Keratinocyte (primary cell): ENCODE measurements at regions not wholly inside any gene's neighbourhood (a gene's known extent, or its start where the extent isn't known, plus 50 kb on each side); places are given as distances from the start of the nearest gene placed in this dataset.

Experiments used
- DNase-seq: peaks from one replicate; pipeline ENCODE4 v3.0.0-alpha.2; 2011; ENCODE audit warnings: low read depth, missing footprints, low spot score
- FAIRE-seq: peaks from 2 replicates; lab custom pipeline; 2011; peaks lifted over from hg19 to GRCh38; lab: Jason Lieb, UNC
- H2AFZ ChIP-seq: 2 replicates; pipeline ENCODE4 v1.6.0; 2012; ENCODE audit warnings: low read length, control low read depth, inconsistent platforms; ENCODE audit not compliant: control insufficient read depth
- H3K27ac ChIP-seq: 2 replicates; pipeline ENCODE4 v1.5.1; 2011; ENCODE audit warnings: low read length; ENCODE audit not compliant: control insufficient read depth, insufficient read depth
- H3K27me3 ChIP-seq: 3 replicates; pipeline ENCODE4 v1.6.0; 2011; ENCODE audit warnings: low read length; ENCODE audit not compliant: control insufficient read depth, insufficient read depth; ENCODE audit errors: extremely low read depth
- H3K36me3 ChIP-seq, 2 experiments: 2 replicates in 1 of 2; 3 replicates in 1 of 2; pipeline ENCODE4 v1.5.1; 2011; ENCODE audit warnings: low read length in 2 of 2, mild to moderate bottlenecking in 1 of 2; ENCODE audit not compliant: control insufficient read depth in 2 of 2, insufficient read depth in 2 of 2; ENCODE audit errors: extremely low read depth in 1 of 2
- H3K4me1 ChIP-seq: 3 replicates; pipeline ENCODE4 v1.5.1; 2011; ENCODE audit warnings: low read length; ENCODE audit not compliant: control insufficient read depth, insufficient read depth; ENCODE audit errors: extremely low read depth
- H3K4me2 ChIP-seq: 3 replicates; pipeline ENCODE4 v1.6.0; 2011; ENCODE audit warnings: low read depth, low read length; ENCODE audit not compliant: control insufficient read depth, insufficient read depth; ENCODE audit errors: extremely low read depth
- H3K4me3 ChIP-seq, 3 experiments: fragments of 200-600 bp in 1 of 3; sonication (generic) in 1 of 3; 2 replicates in 2 of 3; 3 replicates in 1 of 3; pipeline ENCODE4 v1.5.1; 2011 to 2016; ENCODE audit warnings: low read length in 3 of 3, mild to moderate bottlenecking in 3 of 3, control low read depth in 2 of 3, inconsistent platforms in 1 of 3, low read depth in 1 of 3, mixed read lengths in 1 of 3, mixed run types in 1 of 3, moderate library complexity in 1 of 3; ENCODE audit not compliant: control insufficient read depth in 2 of 3, insufficient read depth in 2 of 3; ENCODE audit errors: extremely low read depth in 1 of 3
- H3K79me2 ChIP-seq: 2 replicates; pipeline ENCODE4 v1.6.0; 2012; ENCODE audit warnings: low read length; ENCODE audit not compliant: control insufficient read depth, insufficient read depth
- H3K9ac ChIP-seq: 3 replicates; pipeline ENCODE4 v1.6.0; 2011; ENCODE audit warnings: low read length; ENCODE audit not compliant: control insufficient read depth, insufficient read depth; ENCODE audit errors: extremely low read depth
- H3K9me1 ChIP-seq: 3 replicates; pipeline ENCODE4 v1.6.0; 2011; ENCODE audit warnings: low read length; ENCODE audit not compliant: control insufficient read depth, insufficient read depth; ENCODE audit errors: extremely low read depth
- H3K9me3 ChIP-seq: 2 replicates; pipeline ENCODE4 v1.5.1; 2012; ENCODE audit warnings: low read depth, low read length; ENCODE audit not compliant: control insufficient read depth
- H4K20me1 ChIP-seq: 3 replicates; pipeline ENCODE4 v1.6.0; 2011; ENCODE audit warnings: low read length; ENCODE audit not compliant: control insufficient read depth, insufficient read depth; ENCODE audit errors: extremely low read depth
- EZH2 ChIP-seq: IDR thresholded peaks from one replicate; pipeline ENCODE4 v1.6.1; 2012; ENCODE audit warnings: inconsistent platforms, mild to moderate bottlenecking, low read length, moderate library complexity
- dilution Hi-C: fragments of 300-500 bp; cut with MboI; formaldehyde crosslinking; loops from one replicate; pipeline ENCODE4 v1.7.0; 2020; ENCODE audit warnings: low sequenced_read_pairs; ENCODE audit not compliant: extremely low pct_ligation_motif_present
- TF ChIP-seq, protein P1 (sequence below), 3 experiments: IDR thresholded peaks in 1 of 3; conservative IDR thresholded peaks in 1 of 3; optimal IDR thresholded peaks in 1 of 3; 2 replicates in 2 of 3; 3 replicates in 1 of 3; pipeline versions ENCODE3 to v1.5.1; 2011; ENCODE audit warnings: low read length in 3 of 3, mild to moderate bottlenecking in 3 of 3, moderate library complexity in 2 of 3, control low read depth in 1 of 3, inconsistent platforms in 1 of 3; ENCODE audit not compliant: insufficient read depth in 2 of 3; ENCODE audit errors: extremely low read depth in 1 of 3

DNA sequence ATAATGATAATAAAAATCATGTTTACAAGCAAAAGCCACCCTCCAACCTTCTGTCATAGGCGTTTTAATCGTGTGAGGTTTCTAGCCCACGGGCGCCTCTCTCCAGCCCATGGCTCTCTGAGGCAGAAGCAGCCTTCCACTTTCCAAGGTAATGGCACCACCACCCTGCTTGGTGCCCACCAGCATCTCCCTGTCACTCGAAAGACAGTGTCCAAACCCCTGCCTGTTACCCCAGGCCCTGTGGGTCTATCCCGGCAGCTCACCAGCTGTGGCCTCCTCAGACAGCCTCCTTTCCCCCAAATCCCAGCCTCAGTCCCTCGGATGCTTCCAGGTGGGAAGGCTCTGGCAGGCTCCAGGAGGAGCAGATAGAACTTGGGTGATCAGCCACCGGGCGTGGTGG lies 123.8 kb upstream of the LPCAT1 start:
- H3K4me1 ChIP-seq = peaks cover 4% of the 10 kb centered on the region
- dilution Hi-C loops = no loop called here

DNA sequence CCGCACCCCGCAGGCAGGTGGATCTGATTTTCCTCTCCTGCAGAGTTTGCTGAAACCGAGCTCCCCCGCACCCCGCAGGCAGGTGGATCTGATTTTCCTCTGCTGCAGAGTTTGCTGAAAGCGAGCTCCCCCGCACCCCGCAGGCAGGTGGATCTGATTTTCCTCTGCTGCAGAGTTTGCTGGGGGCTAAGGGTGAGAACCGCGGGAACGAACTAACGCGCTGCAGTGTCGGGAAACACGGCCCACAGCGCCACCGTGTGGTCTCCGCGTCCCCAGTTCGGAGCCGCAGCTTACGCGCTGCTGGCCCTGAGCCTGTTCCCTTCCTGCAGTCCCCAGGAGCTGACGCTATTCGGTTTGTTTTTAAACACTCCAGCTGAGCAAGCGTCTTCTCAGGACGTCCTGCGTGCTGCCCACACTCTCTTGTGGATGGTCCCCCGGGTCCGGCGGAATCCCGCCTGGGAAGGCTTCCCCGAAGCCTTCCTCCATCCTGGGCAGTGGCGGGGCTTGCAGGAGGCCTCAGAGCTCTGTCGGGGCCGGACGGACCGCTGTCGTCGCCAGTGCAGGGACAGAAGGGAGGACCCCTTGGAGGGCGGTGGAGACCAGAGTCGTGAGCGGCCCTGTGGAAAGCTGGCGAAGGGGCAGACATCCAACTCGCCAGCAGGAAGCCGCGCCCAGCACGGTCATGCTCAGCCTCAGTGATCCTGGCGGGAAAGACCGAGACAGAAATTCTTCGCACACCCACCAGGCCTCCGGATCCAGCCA lies 121.2 kb upstream of the LPCAT1 start:
- no peaks in the 10 kb centered on the region for H3K9me3 ChIP-seq
- H3K4me2 ChIP-seq = peak overlapping the region; percentile 76
- no peaks in the 10 kb centered on the region for H3K79me2 ChIP-seq
- peaks cover 4% of the 10 kb centered on the region for H3K4me1 ChIP-seq
- no peaks in the 10 kb centered on the region for H3K9me1 ChIP-seq
- FAIRE-seq = no peak
- H3K27ac ChIP-seq = no peak overlapping the region
- no peak overlapping the region for H3K9ac ChIP-seq
- TF ChIP-seq, protein P1, sequence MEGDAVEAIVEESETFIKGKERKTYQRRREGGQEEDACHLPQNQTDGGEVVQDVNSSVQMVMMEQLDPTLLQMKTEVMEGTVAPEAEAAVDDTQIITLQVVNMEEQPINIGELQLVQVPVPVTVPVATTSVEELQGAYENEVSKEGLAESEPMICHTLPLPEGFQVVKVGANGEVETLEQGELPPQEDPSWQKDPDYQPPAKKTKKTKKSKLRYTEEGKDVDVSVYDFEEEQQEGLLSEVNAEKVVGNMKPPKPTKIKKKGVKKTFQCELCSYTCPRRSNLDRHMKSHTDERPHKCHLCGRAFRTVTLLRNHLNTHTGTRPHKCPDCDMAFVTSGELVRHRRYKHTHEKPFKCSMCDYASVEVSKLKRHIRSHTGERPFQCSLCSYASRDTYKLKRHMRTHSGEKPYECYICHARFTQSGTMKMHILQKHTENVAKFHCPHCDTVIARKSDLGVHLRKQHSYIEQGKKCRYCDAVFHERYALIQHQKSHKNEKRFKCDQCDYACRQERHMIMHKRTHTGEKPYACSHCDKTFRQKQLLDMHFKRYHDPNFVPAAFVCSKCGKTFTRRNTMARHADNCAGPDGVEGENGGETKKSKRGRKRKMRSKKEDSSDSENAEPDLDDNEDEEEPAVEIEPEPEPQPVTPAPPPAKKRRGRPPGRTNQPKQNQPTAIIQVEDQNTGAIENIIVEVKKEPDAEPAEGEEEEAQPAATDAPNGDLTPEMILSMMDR (optimal IDR thresholded peaks at IDR 0.05 in 1 of 3, IDR thresholded peaks at IDR 0.05 in 1 of 3, conservative IDR thresholded peaks at IDR 0.05 in 1 of 3; ENCODE audit: extremely low read depth in 1 of 3, insufficient read depth in 2 of 3, low read length in 3 of 3) = peak; percentile 64 to 98 (median 91)
- TF ChIP-seq EZH2 = peak; percentile 80
- H3K4me3 ChIP-seq = peak overlapping the region in 2 of 3 experiments; percentile 44 to 51
- H3K36me3 ChIP-seq = no peaks in the 10 kb centered on the region
- dilution Hi-C loops = no loop called here
- peak; percentile 5 for DNase-seq
- H4K20me1 ChIP-seq = no peaks in the 10 kb centered on the region
- peaks cover 32% of the 10 kb centered on the region for H3K27me3 ChIP-seq
- H2AFZ ChIP-seq = peak overlapping the region; percentile 33

More for the DNA sequence above, 123.8 kb upstream of the LPCAT1 start:
- DNase-seq (no peak), FAIRE-seq (no peak)
- Histone ChIP-seq H3K4me2 (no peak overlapping the region), H3K27me3 (peaks cover 32% of the 10 kb centered on the region), H3K9me1 (no peaks in the 10 kb centered on the region), H4K20me1 (no peaks in the 10 kb centered on the region), H3K9ac (no peak overlapping the region), H3K79me2 (no peaks in the 10 kb centered on the region), H3K36me3 (no peaks in the 10 kb centered on the region), H2AFZ (no peak overlapping the region), H3K27ac (no peak overlapping the region), H3K9me3 (no peaks in the 10 kb centered on the region), H3K4me3 (no peak overlapping the region)
- no peak for TF ChIP-seq EZH2
- TF ChIP-seq, protein P1 (optimal IDR thresholded peaks at IDR 0.05 in 1 of 3, IDR thresholded peaks at IDR 0.05 in 1 of 3, conservative IDR thresholded peaks at IDR 0.05 in 1 of 3; ENCODE audit: extremely low read depth in 1 of 3, insufficient read depth in 2 of 3, low read length in 3 of 3) = no peak
